GM21381 (cell line): ENCODE measurements at regions not wholly inside any gene's neighbourhood (a gene's known extent, or its start where the extent isn't known, plus 50 kb on each side); places are given as distances from the start of the nearest gene placed in this dataset.

Source experiments
- ATAC-seq: cut with Tn5 transposase; IDR thresholded peaks from one replicate; pipeline ENCODE4 v1.9.1; 2021; ENCODE audit warnings: mild to moderate bottlenecking, moderate library complexity; ENCODE audit not compliant: unreplicated experiment

DNA sequence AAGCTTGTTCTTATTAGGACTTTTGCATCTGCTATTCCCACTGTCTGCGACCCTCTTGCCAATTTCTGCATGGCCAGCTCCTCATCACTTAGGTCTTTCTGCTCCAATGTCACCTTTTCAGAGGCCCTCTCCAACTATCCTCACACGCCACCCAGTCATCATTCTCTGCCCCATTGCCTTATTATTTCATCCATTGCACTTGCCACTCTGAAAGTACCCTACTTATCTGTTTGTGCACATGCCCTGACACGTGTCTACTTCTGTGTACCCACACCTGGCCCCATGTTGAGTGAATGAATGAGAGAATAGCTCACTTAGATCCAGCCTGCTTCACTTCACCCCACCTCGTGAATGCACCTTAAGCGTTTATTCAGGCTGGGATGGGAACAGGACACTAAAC, 218.7 kb upstream of the TBX3 start:
- no peak for ATAC-seq

- ATAC-seq, result no peak
Measured at GRCh38 chr12:114901316-114901715, 217.3 kb upstream of the TBX3 start.

DNA sequence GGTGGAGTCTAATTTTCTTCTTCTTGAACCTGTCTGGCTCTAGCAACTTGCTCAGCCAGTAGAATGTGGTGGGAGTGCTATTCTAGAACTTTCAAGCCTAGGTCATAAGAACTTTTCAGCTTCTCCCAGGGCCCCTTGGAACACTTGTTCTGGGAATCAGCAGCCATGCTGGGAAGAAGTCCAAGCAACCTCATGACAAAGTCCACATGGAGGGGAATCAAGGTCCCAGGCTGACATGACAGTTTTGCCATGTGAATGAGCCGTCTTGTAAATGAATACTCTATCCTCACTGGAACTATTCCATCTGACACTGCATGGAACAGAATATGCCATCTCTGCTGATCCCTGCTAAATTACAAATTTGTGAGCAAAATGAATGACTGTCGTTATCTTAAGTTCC, 214.2 kb upstream of the TBX3 start:
- no peak for ATAC-seq

DNA sequence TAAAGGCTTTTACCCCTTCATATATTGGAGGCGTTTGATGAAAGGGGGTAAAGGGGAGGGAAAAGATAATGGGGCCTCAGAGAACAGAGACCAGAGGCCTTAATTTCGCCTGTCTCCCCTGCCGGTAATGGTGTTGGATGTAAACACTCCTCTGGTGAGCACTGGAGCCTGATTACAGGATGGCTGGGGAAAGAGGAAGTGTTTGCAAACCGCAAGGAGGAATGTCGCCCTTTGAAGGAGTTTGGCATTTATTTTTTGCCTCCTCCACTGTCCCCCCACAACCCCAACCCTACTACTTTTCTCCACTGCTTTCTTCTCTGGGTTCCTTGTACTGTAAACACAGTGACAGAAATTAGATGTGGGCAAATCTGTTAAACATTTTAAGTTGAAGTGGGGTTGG, 211.9 kb upstream of the TBX3 start:
- no peak for ATAC-seq

GRCh38 chr12:114895081-114895480, 211.1 kb upstream of the TBX3 start:
- no peak for ATAC-seq

DNA sequence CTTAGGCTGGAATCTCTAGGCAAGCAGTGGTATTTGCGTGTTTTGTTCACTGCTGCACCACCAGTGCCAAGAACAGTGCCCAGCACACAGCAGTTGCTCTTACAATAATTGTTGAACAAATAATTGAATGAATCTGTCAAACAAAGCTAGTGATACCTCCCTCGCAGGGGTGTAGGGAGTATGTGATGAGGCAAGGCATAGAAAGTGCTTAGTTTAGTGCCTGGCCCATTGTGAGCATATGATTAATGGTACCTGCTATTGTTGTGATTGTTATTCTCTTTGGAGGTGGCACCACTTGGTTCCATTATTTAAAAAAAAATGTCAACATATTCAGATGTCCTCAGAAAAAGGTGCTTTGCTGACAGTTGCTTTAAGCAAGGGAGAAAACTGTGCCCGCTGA, 210.1 kb upstream of the TBX3 start:
- no peak for ATAC-seq

DNA sequence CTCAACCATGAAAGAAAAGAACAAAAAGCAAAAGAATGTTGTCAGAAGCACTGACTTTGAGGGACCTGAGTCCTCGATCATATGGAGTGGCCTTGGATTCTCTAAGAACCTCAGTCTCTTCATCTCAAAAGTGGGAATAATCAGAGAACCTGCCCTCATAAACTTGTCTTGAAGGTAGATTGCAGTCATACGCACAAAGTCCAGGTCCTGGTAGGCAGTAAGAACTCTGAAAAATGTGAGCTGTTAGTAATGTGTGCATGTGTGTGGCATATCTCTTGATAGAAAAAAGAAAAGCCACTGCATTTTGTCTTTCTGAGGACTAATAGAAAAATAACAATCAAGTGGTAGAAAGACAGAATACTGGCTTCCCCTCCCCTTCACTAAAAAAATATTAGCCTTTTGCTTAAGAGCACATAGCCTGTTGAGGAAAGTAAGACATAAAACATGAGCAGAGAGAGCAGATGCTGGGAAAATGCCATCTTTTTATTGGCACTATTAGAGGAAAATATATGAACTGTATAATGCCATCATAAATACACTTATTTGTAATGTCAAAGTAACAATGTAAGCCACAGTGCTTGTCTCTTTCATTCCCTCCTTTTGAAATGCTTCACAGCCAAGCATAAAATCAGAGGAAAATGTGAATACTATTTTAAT, 205.1 kb upstream of the TBX3 start:
- no peak for ATAC-seq

DNA sequence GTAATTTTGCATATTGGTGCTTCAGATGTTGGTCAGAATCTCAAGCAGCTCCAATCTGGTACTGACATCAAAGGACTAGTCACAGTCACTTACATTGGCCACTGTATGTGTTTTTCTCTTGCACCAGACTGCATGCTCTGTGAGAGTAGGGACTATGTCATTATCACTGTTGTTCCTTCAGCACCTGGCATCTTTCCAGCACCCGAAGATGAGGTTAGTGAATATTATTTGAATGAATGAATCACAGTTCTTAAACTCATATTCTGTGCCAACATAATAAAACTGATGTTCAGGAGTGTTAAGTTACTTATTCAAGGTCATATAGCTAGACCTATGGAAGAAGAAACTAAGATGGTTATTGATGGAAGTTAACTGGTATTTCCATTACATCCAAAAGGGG, 204.5 kb upstream of the TBX3 start:
- ATAC-seq, result no peak

GRCh38 chr12:114885501-114885900, 201.5 kb upstream of the TBX3 start:
- ATAC-seq, result no peak

GRCh38 chr12:114884575-114884974, 200.6 kb upstream of the TBX3 start:
- no peak for ATAC-seq

GRCh38 chr12:114882083-114882482, 198.1 kb upstream of the TBX3 start:
- no peak for ATAC-seq

DNA sequence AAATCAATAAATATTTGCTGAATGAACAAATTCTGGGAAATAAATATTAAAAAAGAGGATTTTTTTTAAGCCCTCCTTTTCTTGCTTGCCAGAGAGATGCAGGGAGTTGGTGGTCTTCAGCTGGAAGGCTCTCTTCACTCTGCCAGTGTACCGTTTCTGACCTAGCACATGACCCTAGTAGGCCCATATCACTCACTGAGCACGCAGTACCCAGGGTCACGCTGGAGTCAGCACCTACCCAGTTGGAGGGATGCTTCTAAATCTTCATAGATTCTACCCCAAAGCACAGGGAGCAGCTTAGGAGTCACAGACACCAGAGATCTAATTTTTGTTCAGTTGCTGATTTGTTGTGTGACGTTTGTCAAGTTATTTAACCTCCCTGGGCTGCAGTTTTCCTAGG, 195.4 kb upstream of the TBX3 start:
- no peak for ATAC-seq

DNA sequence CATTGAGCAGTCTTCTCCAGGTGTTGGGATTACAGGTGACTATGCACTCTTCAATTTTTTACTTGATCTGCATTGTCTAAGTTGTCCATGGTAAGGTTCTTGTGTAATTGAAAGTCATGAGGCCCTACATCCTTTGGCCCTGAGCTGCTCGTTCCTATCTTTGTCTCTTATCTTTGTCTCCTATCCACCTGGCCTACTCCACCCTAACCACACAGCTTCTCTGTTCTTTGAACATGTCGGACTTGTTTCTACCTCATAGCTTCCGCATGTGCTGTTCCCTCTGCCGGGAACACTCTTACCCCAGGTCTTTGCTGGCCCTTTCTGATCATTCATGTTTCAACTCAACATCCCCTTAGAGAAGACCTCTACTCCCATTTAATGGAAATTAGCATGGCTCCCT, 194.8 kb upstream of the TBX3 start:
- ATAC-seq, result no peak

- ATAC-seq, result no peak
Measured at GRCh38 chr12:114876968-114877680, 193.1 kb upstream of the TBX3 start.

DNA sequence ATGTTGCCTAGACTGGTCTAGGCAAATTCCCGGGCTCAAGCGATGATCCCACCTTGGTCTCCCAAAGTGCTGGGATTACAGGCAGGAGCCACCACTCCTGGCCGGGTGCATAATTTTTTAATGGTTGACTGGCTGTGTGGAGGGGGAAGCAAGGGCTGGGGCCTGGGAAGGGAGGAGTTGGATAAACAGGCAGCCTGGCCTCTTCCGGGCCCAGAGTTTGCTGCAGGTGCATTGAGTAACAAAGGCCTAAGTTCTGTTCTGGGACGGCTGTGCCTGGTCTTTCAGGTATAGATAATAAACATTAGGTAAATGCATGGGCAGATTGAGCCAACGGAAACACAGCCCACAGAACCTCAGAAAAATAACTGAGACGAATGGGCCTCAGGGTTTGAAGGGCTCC, 191.3 kb upstream of the TBX3 start:
- no peak for ATAC-seq

GRCh38 chr12:114873656-114874055, 189.7 kb upstream of the TBX3 start:
- ATAC-seq, result no peak

DNA sequence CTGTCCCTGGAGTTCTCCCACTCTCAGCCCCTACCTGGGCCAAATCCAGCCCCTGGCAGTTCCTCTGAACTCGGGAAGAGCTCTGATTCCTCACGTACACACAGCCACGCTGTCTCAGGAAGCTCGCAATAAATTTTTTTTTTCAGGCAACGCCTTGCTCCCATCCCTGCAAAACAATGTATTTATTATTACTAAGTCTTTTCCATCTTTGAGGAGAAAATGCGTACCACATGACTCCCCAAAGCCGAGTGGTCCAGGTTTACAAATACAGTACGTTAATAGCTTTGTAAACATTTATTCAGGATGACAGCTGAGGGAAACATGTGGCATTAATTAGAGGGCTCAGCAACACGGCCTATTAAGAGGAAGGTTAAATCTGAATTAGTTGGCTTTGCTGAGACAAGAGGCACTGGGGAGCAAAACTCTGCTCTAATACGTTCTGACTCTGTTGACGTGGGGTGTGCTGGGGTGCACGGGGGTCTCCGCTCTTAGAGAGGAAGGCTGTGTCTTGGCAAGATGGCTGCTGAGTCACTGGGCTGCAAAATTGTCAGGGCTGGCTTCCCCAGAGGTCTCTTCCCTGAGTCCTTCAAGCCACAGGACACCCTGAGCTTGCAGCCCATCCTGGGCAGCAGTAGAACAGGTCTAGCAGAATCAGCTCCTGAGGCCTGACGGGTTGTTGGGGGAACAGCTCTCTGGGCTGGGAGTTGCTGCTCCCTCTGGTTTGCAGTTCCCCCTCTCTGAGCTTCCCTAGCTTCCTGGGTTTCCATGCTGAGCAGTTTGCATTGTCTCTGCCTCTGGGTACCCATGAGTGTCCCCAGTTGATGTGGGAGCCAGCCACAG, 185.2 kb upstream of the TBX3 start:
- no peak for ATAC-seq

DNA sequence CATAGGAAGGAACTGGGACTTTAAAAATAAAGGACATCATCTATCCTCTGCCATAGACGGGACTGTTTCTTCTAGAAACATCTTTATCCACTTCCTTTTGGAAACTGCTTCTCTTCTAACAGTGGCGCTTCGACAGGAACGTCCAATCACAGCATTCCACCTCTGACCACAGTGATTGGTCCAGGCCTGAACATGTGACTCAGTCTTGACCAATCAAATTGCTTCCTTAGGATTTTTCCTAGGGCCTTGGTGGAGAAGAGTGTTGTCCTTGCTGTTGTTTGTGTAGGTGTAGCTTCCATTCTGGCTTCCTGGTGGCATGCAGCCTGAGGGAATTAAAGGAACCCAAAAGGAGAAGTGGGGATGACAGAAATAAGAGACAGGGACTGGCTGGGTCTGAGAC, 182.4 kb upstream of the TBX3 start:
- no peak for ATAC-seq

- ATAC-seq, result no peak
Measured at GRCh38 chr12:114864837-114865551, 181.0 kb upstream of the TBX3 start.

DNA sequence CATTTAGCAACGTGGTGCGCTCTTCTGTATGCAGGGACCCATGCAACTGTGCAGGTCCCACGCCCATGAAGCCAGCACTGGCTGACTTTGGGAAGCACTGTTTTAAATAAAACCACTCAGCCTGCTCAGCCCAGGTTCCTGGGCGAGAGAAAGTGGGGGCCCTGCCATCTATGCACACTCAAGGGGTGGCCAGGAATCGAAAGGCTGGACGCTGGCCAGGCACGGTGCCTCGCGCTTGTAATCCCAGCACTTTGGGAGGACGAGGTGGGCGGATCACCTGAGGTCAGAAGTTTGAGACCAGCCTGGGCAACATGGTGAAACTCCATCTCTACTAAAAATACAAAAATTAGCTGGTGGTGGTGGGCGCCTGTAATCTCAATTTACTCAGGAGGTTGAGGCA, 179.9 kb upstream of the TBX3 start:
- ATAC-seq, result no peak

- no peak for ATAC-seq
Measured at GRCh38 chr12:114860969-114861368, 177.0 kb upstream of the TBX3 start.
